Liver (tissue), 8 donors: ENCODE measurements at regions not wholly inside any gene's neighbourhood (a gene's known extent, or its start where the extent isn't known, plus 50 kb on each side); places are given as distances from the start of the nearest gene placed in this dataset.
A peak's percentile ranks its signal among the peaks of the same experiment; 100 is the strongest.

Source experiments
- DNase-seq: peaks from one replicate; pipeline ENCODE4 v3.0.0-alpha.2; 2017; ENCODE audit warnings: low spot score
- H3K27ac ChIP-seq, 2 donors: one replicate each; pipeline ENCODE4 v1.7.0; 2013; ENCODE audit warnings: inconsistent platforms in 2 of 2, low read length in 2 of 2, control low read depth in 1 of 2, low read depth in 1 of 2, mild to moderate bottlenecking in 1 of 2
- H3K27me3 ChIP-seq, 4 donors: one replicate each; pipeline versions ENCODE4 v1.6.1 to v1.7.0; 2013; ENCODE audit warnings: low read length in 3 of 4, inconsistent platforms in 1 of 4, mild to moderate bottlenecking in 1 of 4, moderate library complexity in 1 of 4; ENCODE audit not compliant: control insufficient read depth in 4 of 4, insufficient read depth in 4 of 4
- H3K36me3 ChIP-seq, 4 donors: one replicate each; pipeline versions ENCODE4 v1.6.1 to v1.7.0; 2013; ENCODE audit warnings: low read length in 3 of 4, mild to moderate bottlenecking in 3 of 4, low read depth in 1 of 4, moderate library complexity in 1 of 4; ENCODE audit not compliant: control insufficient read depth in 4 of 4, insufficient read depth in 3 of 4
- H3K4me1 ChIP-seq, 4 donors: one replicate each; pipeline versions ENCODE4 v1.6.1 to v1.7.0; 2013; ENCODE audit warnings: low read length in 3 of 4, mild to moderate bottlenecking in 3 of 4, moderate library complexity in 1 of 4; ENCODE audit not compliant: control insufficient read depth in 4 of 4, insufficient read depth in 4 of 4
- H3K4me3 ChIP-seq, 3 donors: one replicate each; pipeline versions ENCODE4 v1.6.1 to v1.7.0; 2013; ENCODE audit warnings: low read length in 3 of 3, control low read depth in 1 of 3, low read depth in 1 of 3, mild to moderate bottlenecking in 1 of 3
- H3K9ac ChIP-seq, 2 donors: one replicate each; pipeline ENCODE4 v1.7.0; 2013; ENCODE audit warnings: low read length in 2 of 2, mild to moderate bottlenecking in 2 of 2, moderate library complexity in 2 of 2, control low read depth in 1 of 2, low read depth in 1 of 2
- H3K9me3 ChIP-seq, 4 donors: one replicate each; pipeline versions ENCODE4 v1.6.1 to v1.7.0; 2013; ENCODE audit warnings: low read length in 3 of 4; ENCODE audit not compliant: control insufficient read depth in 4 of 4
- CTCF ChIP-seq: fragments of 150-350 bp; IDR thresholded peaks from 2 replicates; pipeline ENCODE4 v1.5.1; 2017; ENCODE audit warnings: improper control_type of control experiment, low read depth, low read length; ENCODE audit not compliant: missing input control
- EGR1 ChIP-seq, 2 donors: IDR thresholded peaks; 2 replicates each; pipeline ENCODE4 v1.6.1; 2016 to 2018; ENCODE audit warnings: antibody characterized with exemption in 2 of 2, low read depth in 2 of 2
- FOXA1 ChIP-seq: IDR thresholded peaks from 2 replicates; pipeline ENCODE4 v1.6.1; 2016; ENCODE audit warnings: antibody characterized with exemption
- FOXA2 ChIP-seq: IDR thresholded peaks from 2 replicates; pipeline ENCODE4 v1.6.1; 2016; ENCODE audit warnings: antibody characterized with exemption
- GABPA ChIP-seq, 2 donors: IDR thresholded peaks in 1 of 2; conservative IDR thresholded peaks in 1 of 2; 2 replicates each; pipeline ENCODE4 v1.6.1; 2016; ENCODE audit warnings: antibody characterized with exemption in 2 of 2, mild to moderate bottlenecking in 1 of 2, moderate library complexity in 1 of 2
- HNF4A ChIP-seq, 2 donors: conservative IDR thresholded peaks; 2 replicates each; pipeline ENCODE4 v1.6.1; 2016; ENCODE audit warnings: antibody characterized with exemption in 2 of 2, mild to moderate bottlenecking in 2 of 2
- HNF4G ChIP-seq: IDR thresholded peaks from 2 replicates; pipeline ENCODE4 v1.6.1; 2016; ENCODE audit warnings: antibody characterized with exemption
- MAX ChIP-seq: IDR thresholded peaks from 2 replicates; pipeline ENCODE4 v1.6.1; 2016; ENCODE audit warnings: antibody characterized with exemption
- NR2F2 ChIP-seq: IDR thresholded peaks from 2 replicates; pipeline ENCODE4 v1.6.1; 2016; ENCODE audit warnings: antibody characterized with exemption
- RAD21 ChIP-seq, 2 donors: IDR thresholded peaks; 2 replicates each; pipeline ENCODE4 v1.6.1; 2016; ENCODE audit warnings: antibody characterized with exemption in 2 of 2, mild to moderate bottlenecking in 2 of 2
- REST ChIP-seq: IDR thresholded peaks from 2 replicates; pipeline ENCODE4 v1.6.1; 2016; ENCODE audit warnings: antibody characterized with exemption, mild to moderate bottlenecking
- RXRA ChIP-seq, 2 donors: IDR thresholded peaks; 2 replicates each; pipeline ENCODE4 v1.6.1; 2017 to 2018; ENCODE audit warnings: antibody characterized with exemption in 2 of 2, mild to moderate bottlenecking in 1 of 2
- SP1 ChIP-seq: IDR thresholded peaks from 2 replicates; pipeline ENCODE4 v1.6.1; 2018; ENCODE audit warnings: antibody characterized with exemption, mild to moderate bottlenecking
- TAF1 ChIP-seq: conservative IDR thresholded peaks from 2 replicates; pipeline ENCODE4 v1.6.1; 2016; ENCODE audit warnings: antibody characterized with exemption, mild to moderate bottlenecking
- YY1 ChIP-seq: IDR thresholded peaks from 2 replicates; pipeline ENCODE4 v1.6.1; 2016; ENCODE audit warnings: antibody characterized with exemption, mild to moderate bottlenecking
- WGBS: extraction: QIAGEN DNeasy Blood & Tissue Kit; methylation state at CpG from one replicate; pipeline ENCODE4 v1.1.7; 2013; 5-methylcytosine and 5-hydroxymethylcytosine counted together
- donor health status: healthy.
- donor health status: healthy.
- donor health status: healthy.
- donor health status: healthy.
- donor health status: healthy.

GRCh38 chr16:66207883-66208265, 158.6 kb upstream of the CDH5 start:
- Histone ChIP-seq H3K9me3 (no peaks in the 10 kb centered on the region), H3K27ac (no peak overlapping the region), H3K4me3 (no peak overlapping the region), H3K27me3 (no peaks in the 10 kb centered on the region), H3K4me1 (no peaks in the 10 kb centered on the region), H3K9ac (no peak overlapping the region), H3K36me3 (no peaks in the 10 kb centered on the region)
- DNase-seq: no peak
- TF ChIP-seq HNF4A (conservative IDR thresholded peaks at IDR 0.05) (no peak), CTCF (no peak), YY1 (no peak), MAX (no peak), GABPA (IDR thresholded peaks at IDR 0.05 in 1 of 2, conservative IDR thresholded peaks at IDR 0.05 in 1 of 2) (no peak), TAF1 (no peak), FOXA2 (no peak), EGR1 (IDR thresholded peaks at IDR 0.05; ENCODE audit: low read depth in 2 of 2) (no peak), SP1 (no peak), FOXA1 (no peak), RXRA (IDR thresholded peaks at IDR 0.05) (no peak), REST (no peak), HNF4G (no peak), RAD21 (IDR thresholded peaks at IDR 0.05) (no peak), NR2F2 (no peak)
- WGBS: 83% methylated on average over 5 of the region's 5 CpGs

- no peaks in the 10 kb centered on the region for H3K9me3 ChIP-seq
- DNase-seq: no peak
- H3K4me1 ChIP-seq: no peaks in the 10 kb centered on the region
- no peak overlapping the region for H3K9ac ChIP-seq
- no peak overlapping the region for H3K27ac ChIP-seq
- no peaks in the 10 kb centered on the region for H3K36me3 ChIP-seq
- TF ChIP-seq YY1 (peak; percentile 22), FOXA1 (no peak)
- H3K27me3 ChIP-seq: no peaks in the 10 kb centered on the region
- WGBS: 81% methylated on average over 11 of the region's 11 CpGs
- no peak overlapping the region for H3K4me3 ChIP-seq
Observed at GRCh38 chr16:66207139-66207882, 159.2 kb upstream of the CDH5 start.
